Ectodermal cell (in vitro differentiated cells): ENCODE measurements at regions not wholly inside any gene's neighbourhood (a gene's known extent, or its start where the extent isn't known, plus 50 kb on each side); places are given as distances from the start of the nearest gene placed in this dataset.

Source experiments
- H3K27ac ChIP-seq: 2 replicates; pipeline ENCODE4 v1.7.0; 2013; ENCODE audit warnings: mild to moderate bottlenecking, low read depth, low read length; ENCODE audit not compliant: insufficient read depth, poor library complexity, severe bottlenecking
- H3K27me3 ChIP-seq: 2 replicates; pipeline ENCODE4 v1.7.0; 2013; ENCODE audit warnings: mild to moderate bottlenecking, low read length; ENCODE audit not compliant: insufficient read depth, control insufficient read depth, poor library complexity, severe bottlenecking
- H3K36me3 ChIP-seq: one replicate; pipeline ENCODE4 v1.7.0; 2013; ENCODE audit warnings: low read length; ENCODE audit not compliant: control insufficient read depth, insufficient read depth
- H3K4me1 ChIP-seq: one replicate; pipeline ENCODE4 v1.7.0; 2013; ENCODE audit warnings: low read length; ENCODE audit not compliant: control insufficient read depth, insufficient read depth
- H3K4me3 ChIP-seq: 2 replicates; pipeline ENCODE4 v1.7.0; 2013; ENCODE audit warnings: low read depth, low read length, control low read depth; ENCODE audit not compliant: insufficient read depth
- H3K9me3 ChIP-seq: 2 replicates; pipeline ENCODE4 v1.7.0; 2013; ENCODE audit warnings: mild to moderate bottlenecking, low read length, moderate library complexity; ENCODE audit not compliant: control insufficient read depth
- WGBS, 2 experiments: methylation state at CpG; one replicate each; pipeline ENCODE4 v1.1.7; 2013; ENCODE audit warnings: missing lambda C conversion rate in 2 of 2; 5-methylcytosine and 5-hydroxymethylcytosine counted together

- Histone ChIP-seq H3K36me3 (no peaks in the 10 kb centered on the region), H3K27ac (no peak overlapping the region), H3K27me3 (no peaks in the 10 kb centered on the region), H3K4me1 (no peaks in the 10 kb centered on the region), H3K4me3 (no peak overlapping the region), H3K9me3 (no peaks in the 10 kb centered on the region)
- 87 to 91% methylated on average over 3 of the region's 3 CpGs for WGBS, 2 experiments
These were observed 253.7 kb downstream of the ICE1 start for GRCh38 chr5:5676218-5676617.

- H3K9me3 ChIP-seq, result no peaks in the 10 kb centered on the region
- no peak overlapping the region for H3K27ac ChIP-seq
- 90 to 100% methylated on average over 1 of the region's 1 CpG for whole genome bisulfite sequencing, 2 experiments
- no peaks in the 10 kb centered on the region for H3K36me3 ChIP-seq
- H3K4me1 ChIP-seq, result no peaks in the 10 kb centered on the region
- no peaks in the 10 kb centered on the region for H3K27me3 ChIP-seq
- H3K4me3 ChIP-seq, result no peak overlapping the region
These were observed 253.0 kb downstream of the ICE1 start for GRCh38 chr5:5675511-5675910.

GRCh38 chr5:5671823-5672222, 249.3 kb downstream of the ICE1 start:
- Histone ChIP-seq H3K9me3 (no peaks in the 10 kb centered on the region), H3K36me3 (no peaks in the 10 kb centered on the region), H3K27me3 (no peaks in the 10 kb centered on the region), H3K4me3 (no peak overlapping the region), H3K27ac (no peak overlapping the region), H3K4me1 (no peaks in the 10 kb centered on the region)
- WGBS, 2 experiments, result 59 to 63% methylated on average over 1 of the region's 1 CpG

- H3K27ac ChIP-seq, result no peak overlapping the region
- H3K9me3 ChIP-seq, result no peaks in the 10 kb centered on the region
- no peaks in the 10 kb centered on the region for H3K27me3 ChIP-seq
- no peaks in the 10 kb centered on the region for H3K36me3 ChIP-seq
- no peak overlapping the region for H3K4me3 ChIP-seq
- 82 to 84% methylated on average over 3 of the region's 3 CpGs for WGBS, 2 experiments
- H3K4me1 ChIP-seq, result no peaks in the 10 kb centered on the region
These were observed 244.7 kb downstream of the ICE1 start for GRCh38 chr5:5667136-5667554.

- Histone ChIP-seq H3K4me1 (no peaks in the 10 kb centered on the region), H3K27me3 (no peaks in the 10 kb centered on the region), H3K9me3 (no peaks in the 10 kb centered on the region), H3K36me3 (no peaks in the 10 kb centered on the region), H3K27ac (no peak overlapping the region), H3K4me3 (no peak overlapping the region)
- 80 to 82% methylated on average over 7 of the region's 7 CpGs for WGBS, 2 experiments
These were observed 243.9 kb downstream of the ICE1 start for GRCh38 chr5:5666369-5666768.

GRCh38 chr5:5666076-5666365, 243.5 kb downstream of the ICE1 start:
- no peak overlapping the region for H3K4me3 ChIP-seq
- H3K27ac ChIP-seq, result no peak overlapping the region
- no peaks in the 10 kb centered on the region for H3K9me3 ChIP-seq
- H3K27me3 ChIP-seq, result no peaks in the 10 kb centered on the region
- 94% methylated on average over 1 to 2 of the region's 2 CpGs for WGBS, 2 experiments
- H3K4me1 ChIP-seq, result no peaks in the 10 kb centered on the region
- no peaks in the 10 kb centered on the region for H3K36me3 ChIP-seq

- H3K36me3 ChIP-seq, result no peaks in the 10 kb centered on the region
- no peaks in the 10 kb centered on the region for H3K4me1 ChIP-seq
- WGBS, 2 experiments, result 89 to 92% methylated on average over 13 of the region's 13 CpGs
- no peaks in the 10 kb centered on the region for H3K27me3 ChIP-seq
- no peaks in the 10 kb centered on the region for H3K9me3 ChIP-seq
- H3K27ac ChIP-seq, result no peak overlapping the region
- no peak overlapping the region for H3K4me3 ChIP-seq
These were observed 243.0 kb downstream of the ICE1 start for GRCh38 chr5:5665225-5666075.

GRCh38 chr5:5658889-5659465, 236.5 kb downstream of the ICE1 start:
- Histone ChIP-seq H3K27me3 (no peaks in the 10 kb centered on the region), H3K4me3 (no peak overlapping the region), H3K36me3 (no peaks in the 10 kb centered on the region), H3K27ac (no peak overlapping the region), H3K9me3 (no peaks in the 10 kb centered on the region), H3K4me1 (no peaks in the 10 kb centered on the region)
- 75 to 76% methylated on average over 2 to 3 of the region's 3 CpGs for WGBS, 2 experiments

GRCh38 chr5:5658226-5658625, 235.7 kb downstream of the ICE1 start:
- H3K4me1 ChIP-seq, result no peaks in the 10 kb centered on the region
- WGBS, 2 experiments, result 93 to 94% methylated on average over 4 of the region's 4 CpGs

GRCh38 chr5:5652181-5652580, 229.7 kb downstream of the ICE1 start:
- 90 to 91% methylated on average over 13 of the region's 13 CpGs for WGBS, 2 experiments
- Histone ChIP-seq H3K36me3 (no peaks in the 10 kb centered on the region), H3K4me3 (no peak overlapping the region), H3K27me3 (no peaks in the 10 kb centered on the region), H3K4me1 (no peaks in the 10 kb centered on the region), H3K9me3 (no peaks in the 10 kb centered on the region), H3K27ac (no peak overlapping the region)

More at GRCh38 chr5:5658226-5658625, 235.7 kb downstream of the ICE1 start:
- Histone ChIP-seq H3K27ac (no peak overlapping the region), H3K36me3 (no peaks in the 10 kb centered on the region), H3K4me3 (no peak overlapping the region), H3K9me3 (no peaks in the 10 kb centered on the region), H3K27me3 (no peaks in the 10 kb centered on the region)
